Adipocyte (in vitro differentiated cells): ENCODE measurements at regions not wholly inside any gene's neighbourhood (a gene's known extent, or its start where the extent isn't known, plus 50 kb on each side); places are given as distances from the start of the nearest gene placed in this dataset.
"Not testable (repeated sequence)": the region's sequence is repeated elsewhere in the genome, so short reads cannot be mapped to it uniquely, and the experiment has no call there.

Experiments
- DNase-seq: peaks from one replicate; pipeline ENCODE4 v3.0.0-alpha.2; 2015; ENCODE audit warnings: low read depth
- H3K27me3 ChIP-seq: replicated peaks from 2 replicates; pipeline ENCODE4 v1.7.0; 2013; ENCODE audit warnings: mild to moderate bottlenecking, low read length, moderate library complexity; ENCODE audit not compliant: control insufficient read depth, insufficient read depth
- H3K36me3 ChIP-seq: 2 replicates; pipeline ENCODE4 v1.7.0; 2013; ENCODE audit warnings: low read length, mild to moderate bottlenecking, moderate library complexity; ENCODE audit not compliant: control insufficient read depth, insufficient read depth, severe bottlenecking
- H3K4me1 ChIP-seq: 2 replicates; pipeline ENCODE4 v1.7.0; 2013; ENCODE audit warnings: mild to moderate bottlenecking, low read length, moderate library complexity; ENCODE audit not compliant: control insufficient read depth, insufficient read depth
- H3K4me3 ChIP-seq: 2 replicates; pipeline ENCODE4 v1.7.0; 2013; ENCODE audit warnings: mild to moderate bottlenecking, low read length, moderate library complexity
- H3K9ac ChIP-seq: 2 replicates; pipeline ENCODE4 v1.7.0; 2013; ENCODE audit warnings: mild to moderate bottlenecking, low read length, moderate library complexity
- H3K9me3 ChIP-seq: 2 replicates; pipeline ENCODE4 v1.7.0; 2013; ENCODE audit warnings: mild to moderate bottlenecking, low read length, moderate library complexity; ENCODE audit not compliant: control insufficient read depth

DNA sequence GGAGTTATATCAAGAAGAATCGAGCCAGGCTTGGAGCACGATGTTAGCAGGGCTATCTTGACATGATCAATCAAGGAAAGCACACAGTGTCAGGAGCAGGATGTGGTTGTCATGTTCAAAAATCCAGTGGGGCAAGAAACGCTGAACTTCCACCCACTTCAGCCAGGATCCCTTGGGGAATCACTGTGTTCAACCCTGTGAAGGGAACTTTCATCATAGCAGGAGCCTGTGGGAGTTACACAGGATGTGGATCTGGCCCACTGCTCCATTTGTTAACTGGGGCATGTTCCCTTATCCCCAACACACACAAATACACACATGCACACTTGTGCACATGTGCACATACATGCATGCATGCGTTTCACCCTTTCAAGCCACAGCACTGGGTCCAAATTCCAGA lies 619.3 kb downstream of the SPATA31A6 start:
- not testable (repeated sequence) for H3K4me1 ChIP-seq, H3K4me3 ChIP-seq, DNase-seq, H3K27me3 ChIP-seq, H3K36me3 ChIP-seq, H3K9ac ChIP-seq, H3K9me3 ChIP-seq

DNA sequence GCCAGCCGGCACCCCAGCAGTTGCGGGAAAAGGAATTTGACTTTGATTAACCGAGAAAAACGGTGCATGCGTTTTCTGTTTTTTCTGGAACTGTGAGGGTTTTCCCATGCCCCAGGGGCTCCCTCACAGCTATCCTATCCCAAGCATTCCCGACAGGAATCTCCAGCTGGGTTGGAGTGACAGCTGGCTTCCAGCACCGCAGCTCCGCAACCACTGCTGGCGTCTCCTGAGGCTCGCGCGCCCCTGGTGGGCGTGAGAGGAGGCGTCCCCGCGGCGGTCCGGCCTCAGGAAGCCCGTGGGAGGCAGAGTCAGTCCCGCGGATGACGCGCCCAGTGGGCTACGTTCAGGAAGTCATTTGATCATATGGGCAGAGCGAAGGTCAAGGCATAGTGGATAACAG lies 623.2 kb downstream of the SPATA31A6 start:
- H3K27me3 ChIP-seq, H3K9ac ChIP-seq, H3K4me1 ChIP-seq, H3K9me3 ChIP-seq, H3K36me3 ChIP-seq, H3K4me3 ChIP-seq, DNase-seq: not testable (repeated sequence)

DNA sequence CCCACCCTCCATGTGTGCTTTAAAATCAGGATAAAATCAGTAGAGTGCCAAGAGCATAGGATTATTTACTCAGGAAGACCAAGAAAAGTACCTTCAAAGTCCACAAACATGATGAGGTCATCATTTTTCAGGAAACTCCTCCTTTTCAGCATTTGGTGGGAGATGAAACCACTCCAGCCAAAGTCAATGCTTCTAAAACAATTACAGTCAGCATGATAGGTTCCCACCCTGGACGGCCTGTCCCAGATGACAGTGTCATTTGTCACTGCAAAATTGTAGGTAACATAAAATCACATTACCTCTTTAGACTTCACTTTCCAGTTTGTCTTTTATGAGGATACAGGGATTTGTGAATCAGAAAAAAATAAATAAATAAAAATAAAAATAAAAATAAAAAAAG lies 638.0 kb downstream of the SPATA31A6 start:
- H3K4me1 ChIP-seq, H3K9me3 ChIP-seq, H3K36me3 ChIP-seq, H3K4me3 ChIP-seq, H3K27me3 ChIP-seq, H3K9ac ChIP-seq, DNase-seq: not testable (repeated sequence)

DNA sequence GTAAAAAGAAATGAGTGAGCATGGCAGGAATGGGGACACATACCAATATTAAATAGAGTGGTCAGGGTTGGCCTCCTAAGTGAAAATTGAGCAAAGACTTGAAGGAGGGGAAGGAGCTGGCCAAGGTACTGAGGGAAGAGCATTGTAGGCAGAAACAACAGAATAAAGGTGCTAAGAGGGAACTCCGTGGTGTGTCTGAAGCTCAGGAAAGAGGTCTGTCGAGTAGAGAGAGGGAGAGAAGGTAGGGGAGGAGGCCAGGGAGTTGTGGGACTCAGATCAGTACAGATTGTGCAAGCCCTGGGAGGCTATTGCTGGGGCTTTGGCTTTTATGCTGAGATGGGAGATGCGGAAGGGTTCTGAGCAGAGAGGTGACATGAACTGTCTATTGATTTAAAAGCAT lies 664.7 kb downstream of the SPATA31A6 start:
- not testable (repeated sequence) for DNase-seq

DNA sequence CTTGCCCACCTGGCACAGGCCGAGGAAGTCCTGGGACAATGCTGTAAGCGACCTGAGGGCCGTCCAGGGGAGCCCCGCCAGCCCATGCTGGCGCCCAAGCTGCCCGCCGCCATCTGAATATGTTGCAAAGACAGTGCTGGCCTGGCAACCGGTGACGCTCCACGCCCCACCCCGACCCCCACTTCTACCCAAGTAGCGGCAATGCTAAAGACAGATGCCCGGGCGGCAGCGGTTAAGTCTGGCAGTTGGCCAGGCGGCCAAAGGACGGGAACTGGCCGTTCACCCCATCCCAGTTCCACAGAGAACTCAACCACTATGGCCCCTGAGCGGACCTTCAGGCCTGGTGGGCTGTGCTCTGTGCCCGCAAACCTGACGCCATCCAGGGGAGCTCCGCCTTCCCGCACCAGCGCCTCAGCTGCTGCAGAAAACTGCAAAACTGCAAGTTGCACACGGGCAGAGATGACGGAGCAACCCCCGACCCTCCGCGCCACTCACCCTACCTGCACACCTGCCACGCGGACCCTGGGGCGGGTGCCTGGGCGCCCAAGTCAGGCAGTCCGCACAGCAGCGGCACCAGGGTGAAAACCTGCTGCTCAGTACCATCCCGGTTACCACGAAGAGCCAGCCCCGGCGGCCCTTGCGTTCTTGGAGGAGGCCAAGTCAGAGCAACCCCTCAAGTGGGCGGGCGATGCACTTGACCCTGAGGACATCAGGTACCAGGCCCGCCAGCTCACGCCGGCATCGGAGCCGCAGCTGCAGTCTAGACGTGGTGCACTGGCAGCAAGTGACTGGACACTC lies 667.6 kb downstream of the SPATA31A6 start:
- not testable (repeated sequence) for H3K9ac ChIP-seq, H3K27me3 ChIP-seq, H3K4me1 ChIP-seq, H3K9me3 ChIP-seq, DNase-seq, H3K4me3 ChIP-seq, H3K36me3 ChIP-seq

More for the DNA sequence above, 664.7 kb downstream of the SPATA31A6 start:
- not testable (repeated sequence) for H3K4me3 ChIP-seq, H3K4me1 ChIP-seq, H3K9ac ChIP-seq, H3K36me3 ChIP-seq, H3K27me3 ChIP-seq, H3K9me3 ChIP-seq

DNA sequence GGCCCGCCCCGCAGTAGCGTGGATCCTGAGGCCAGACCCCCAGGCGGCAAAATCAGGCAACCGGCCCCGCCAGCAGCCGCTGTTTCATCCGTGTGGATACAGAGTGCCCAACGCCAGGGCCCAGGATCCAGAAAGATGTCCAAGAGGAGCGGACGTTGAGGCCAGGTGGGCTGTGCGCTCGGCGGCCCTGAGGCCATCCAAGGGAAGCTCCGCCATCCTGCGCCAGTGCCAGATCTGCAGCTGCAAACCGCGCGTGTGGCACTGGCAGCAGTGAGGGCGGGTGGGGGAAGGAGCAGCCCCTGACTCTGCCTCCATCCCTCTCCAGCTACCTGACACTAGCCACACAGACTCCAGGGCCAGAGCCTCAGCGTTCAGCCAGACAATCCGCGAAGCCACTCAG lies 668.2 kb downstream of the SPATA31A6 start:
- not testable (repeated sequence) for H3K4me1 ChIP-seq, H3K9me3 ChIP-seq, H3K36me3 ChIP-seq, H3K9ac ChIP-seq, H3K4me3 ChIP-seq, H3K27me3 ChIP-seq, DNase-seq

DNA sequence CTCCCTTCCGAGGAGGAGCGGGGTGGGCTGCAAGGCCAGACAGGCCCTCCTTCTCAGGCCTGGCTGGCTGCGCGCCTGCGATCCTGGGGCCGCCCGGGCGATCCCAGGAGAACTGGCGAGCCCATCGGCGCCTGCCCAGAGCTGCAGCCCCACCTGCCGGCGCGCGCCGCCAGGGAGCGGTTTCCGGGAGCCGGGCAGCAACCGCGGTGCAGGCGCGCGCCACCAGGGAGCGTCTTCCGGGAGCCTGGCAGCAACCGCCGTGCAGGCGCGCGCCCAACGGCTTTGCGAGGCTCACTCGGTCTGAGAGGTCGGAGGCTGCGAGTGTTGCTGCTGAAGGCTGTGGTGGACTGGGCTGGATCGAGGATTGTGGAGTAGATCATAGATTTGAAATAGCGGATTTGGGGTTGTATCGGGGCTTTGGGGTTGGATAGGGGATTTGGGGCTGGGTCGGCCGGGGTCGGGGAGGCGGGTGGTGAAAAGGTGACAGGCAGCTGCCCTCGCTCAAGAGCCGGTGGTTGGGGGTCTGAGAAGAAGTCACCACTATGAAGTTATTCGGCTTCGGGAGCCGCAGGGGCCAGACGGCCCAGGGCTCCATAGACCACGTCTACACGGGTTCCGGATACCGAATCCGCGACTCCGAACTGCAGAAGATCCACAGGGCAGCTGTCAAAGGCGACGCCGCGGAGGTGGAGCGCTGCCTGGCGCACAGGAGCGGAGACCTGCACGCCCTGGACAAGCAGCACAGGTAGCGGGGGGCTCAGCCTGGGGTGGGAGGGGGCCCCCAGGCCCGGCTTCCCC lies 668.9 kb downstream of the SPATA31A6 start:
- H3K4me1 ChIP-seq, H3K9me3 ChIP-seq, H3K9ac ChIP-seq, H3K4me3 ChIP-seq, H3K27me3 ChIP-seq, DNase-seq, H3K36me3 ChIP-seq: not testable (repeated sequence)

DNA sequence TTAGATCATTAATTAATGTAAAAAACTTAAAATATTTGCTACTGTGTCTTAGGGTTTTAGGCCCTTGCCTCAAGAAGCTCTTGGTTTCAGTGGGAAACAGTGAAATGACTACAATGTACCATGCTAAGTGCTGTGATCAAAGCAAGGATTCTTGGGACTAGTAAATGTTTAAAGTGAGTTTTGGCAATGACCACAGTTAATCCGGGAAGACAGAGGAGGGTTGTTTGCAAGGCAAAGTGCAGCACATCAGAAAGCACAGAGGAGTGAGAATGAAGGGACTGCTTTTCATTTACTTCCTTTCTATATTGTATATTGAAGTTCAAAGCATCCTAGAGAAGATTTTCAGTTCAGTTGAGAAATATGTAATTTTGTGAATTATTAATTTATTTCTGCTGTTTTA lies 676.7 kb downstream of the SPATA31A6 start:
- not testable (repeated sequence) for H3K4me3 ChIP-seq

DNA sequence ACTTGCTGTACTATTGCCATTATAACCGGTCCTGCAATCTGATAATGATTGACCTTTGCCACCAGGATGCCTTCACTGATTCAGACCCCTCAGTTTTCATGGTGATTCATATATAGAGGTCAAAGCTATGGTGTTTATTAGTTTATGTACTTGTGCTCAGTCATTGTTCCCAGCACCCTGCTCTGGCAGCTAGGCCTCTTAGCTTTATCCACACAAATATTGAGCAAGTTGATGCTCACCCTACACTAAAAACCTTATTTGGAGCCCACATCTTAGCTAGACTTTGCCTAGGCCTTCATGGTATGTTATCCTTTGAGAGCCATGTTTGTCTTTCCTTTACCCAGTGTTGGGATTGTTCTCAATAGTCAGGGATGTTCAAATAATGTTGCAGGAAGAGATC lies 679.0 kb downstream of the SPATA31A6 start:
- H3K27me3 ChIP-seq, H3K4me3 ChIP-seq, H3K9me3 ChIP-seq, H3K9ac ChIP-seq, H3K4me1 ChIP-seq, H3K36me3 ChIP-seq, DNase-seq: not testable (repeated sequence)

More for the DNA sequence above, 676.7 kb downstream of the SPATA31A6 start:
- not testable (repeated sequence) for H3K9me3 ChIP-seq, DNase-seq, H3K9ac ChIP-seq, H3K27me3 ChIP-seq, H3K36me3 ChIP-seq, H3K4me1 ChIP-seq
